Iris pigment epithelial cell (primary cell): ENCODE measurements at regions not wholly inside any gene's neighbourhood (a gene's known extent, or its start where the extent isn't known, plus 50 kb on each side); places are given as distances from the start of the nearest gene placed in this dataset.
"Not testable (repeated sequence)": the region's sequence is repeated elsewhere in the genome, so short reads cannot be mapped to it uniquely, and the experiment has no call there.

ENCODE experiments used
- DNase-seq: peaks from one replicate; pipeline ENCODE4 v3.0.0-alpha.2; 2011; ENCODE audit warnings: low read depth

DNA sequence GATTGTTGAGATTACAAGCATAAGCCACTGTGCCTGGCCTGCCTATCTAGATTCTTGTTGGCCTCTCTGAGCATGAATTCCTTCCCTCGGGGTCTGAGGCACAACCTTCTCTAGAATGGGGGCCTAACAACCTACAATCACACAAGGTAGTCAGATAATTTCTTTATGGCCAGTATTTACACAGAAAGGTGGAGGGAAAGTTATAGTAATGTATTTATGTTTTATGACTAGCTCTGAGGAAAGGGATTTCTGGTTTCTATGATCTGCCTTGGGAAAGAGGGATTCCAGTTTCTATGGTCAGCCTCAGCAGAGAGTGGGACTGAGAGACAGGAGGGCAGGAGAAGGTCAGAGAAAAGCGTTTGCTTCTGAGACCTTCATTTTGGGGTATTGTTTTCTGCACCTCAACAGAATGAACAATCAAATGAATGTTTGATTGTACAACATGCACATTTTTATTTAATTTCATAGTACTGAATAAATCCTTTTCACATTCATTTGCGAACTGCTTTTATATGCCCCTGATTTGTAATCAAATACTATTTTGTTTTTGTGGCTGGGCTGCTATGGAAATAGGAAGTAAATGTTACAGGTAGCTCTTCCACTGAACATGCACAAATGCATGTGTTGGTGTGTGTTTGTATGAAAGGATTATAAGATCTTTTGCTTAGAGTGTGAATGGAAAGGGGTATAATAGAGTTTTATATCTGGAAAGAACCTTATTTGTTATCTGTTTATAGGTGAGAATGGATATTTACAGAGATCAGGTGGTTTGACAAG, 499.7 kb upstream of the RGS6 start:
- DNase-seq = no peak

DNA sequence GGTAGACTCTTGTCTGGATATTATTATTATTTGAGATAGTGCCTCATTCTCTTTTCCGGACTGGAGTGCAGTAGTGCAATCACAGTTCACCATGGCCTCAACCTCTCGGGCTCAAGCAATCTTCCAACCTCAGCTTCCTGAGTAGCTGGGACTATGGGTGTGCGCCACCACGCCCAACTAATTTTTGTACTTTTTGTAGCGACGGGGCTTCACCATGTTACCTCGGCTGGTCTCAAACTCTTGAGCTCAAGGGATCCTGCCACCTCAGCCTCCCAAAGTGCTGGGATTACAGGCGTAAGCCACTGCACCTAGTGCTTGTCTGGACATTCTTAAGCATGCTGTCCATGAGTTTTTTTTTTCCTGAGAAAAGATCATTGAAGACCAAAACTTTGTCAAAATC, 498.9 kb upstream of the RGS6 start:
- no peak for DNase-seq

DNA sequence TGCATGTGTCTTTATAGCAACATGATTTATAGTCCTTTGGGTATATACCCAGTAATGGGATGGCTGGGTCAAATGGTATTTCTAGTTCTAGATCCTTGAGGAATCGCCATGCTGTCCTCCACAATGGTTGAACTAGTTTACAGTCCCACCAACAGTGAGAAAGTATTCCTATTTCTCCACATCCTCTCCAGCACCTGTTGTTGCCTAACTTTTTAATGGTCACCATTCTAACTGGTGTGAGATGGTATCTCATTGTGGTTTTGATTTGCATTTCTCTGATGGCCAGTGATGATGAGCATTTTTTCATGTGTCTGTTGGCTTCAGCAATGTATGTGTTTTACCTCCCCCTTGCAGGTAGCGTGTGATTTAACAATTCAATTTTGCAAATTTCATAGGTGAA, 496.6 kb upstream of the RGS6 start:
- DNase-seq = not testable (repeated sequence)

DNA sequence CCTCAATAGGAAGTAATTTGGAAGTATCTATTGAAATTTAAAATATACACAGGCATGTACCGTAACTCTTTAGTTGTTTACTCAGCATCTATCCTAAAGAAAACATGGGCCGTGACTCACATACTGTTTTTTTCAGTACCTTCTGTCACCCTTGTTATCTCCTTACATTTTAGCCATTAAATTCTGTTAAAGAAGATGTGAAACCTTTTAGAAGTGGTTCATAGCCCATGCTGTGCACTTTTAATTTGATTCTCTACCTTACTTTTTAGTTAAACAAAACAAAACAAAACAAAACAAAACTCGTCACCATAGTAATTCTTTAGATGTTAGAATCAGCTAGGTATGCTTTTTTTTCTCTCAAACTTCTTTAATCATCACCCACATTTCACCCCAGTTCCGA, 494.4 kb upstream of the RGS6 start:
- peak; percentile 36 for DNase-seq

DNA sequence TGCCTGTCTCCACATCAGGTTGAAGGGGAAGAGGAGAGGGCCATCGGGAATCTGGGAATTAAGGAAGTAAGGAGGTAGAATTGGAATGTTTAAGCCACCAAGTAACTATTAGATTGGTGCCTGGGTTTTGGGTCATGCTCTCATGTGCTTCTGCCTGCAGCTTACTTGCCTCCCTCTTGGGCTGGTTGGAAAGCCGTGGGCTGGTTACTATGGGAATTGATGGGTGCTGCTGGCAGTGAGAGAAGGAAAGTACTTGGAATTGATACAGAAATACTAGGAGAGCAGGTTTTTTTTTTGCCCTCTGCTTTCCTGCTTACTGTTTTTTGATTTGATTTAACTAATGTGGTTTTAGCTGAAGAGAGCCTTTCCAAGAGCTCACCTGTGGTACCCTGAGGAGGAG, 493.5 kb upstream of the RGS6 start:
- no peak for DNase-seq

DNA sequence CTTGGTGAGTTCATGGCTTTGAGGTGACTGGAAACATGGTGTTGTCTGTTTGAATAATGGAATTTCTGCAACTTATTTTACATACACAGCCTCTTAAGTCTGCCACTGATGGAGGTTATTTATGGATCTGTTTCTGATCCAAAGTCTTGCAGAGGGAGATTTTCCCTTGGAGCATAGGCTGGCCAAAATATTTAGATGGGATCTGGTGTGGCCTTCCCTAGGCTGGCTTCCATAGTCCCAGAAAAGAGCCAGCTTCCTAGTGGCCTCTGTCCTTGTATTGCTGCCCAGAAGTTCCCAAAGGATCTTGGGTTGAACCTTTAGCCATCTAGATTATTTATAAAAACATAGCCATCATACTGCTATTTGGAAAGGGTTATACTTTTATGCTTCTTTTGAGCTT, 491.1 kb upstream of the RGS6 start:
- DNase-seq = no peak

DNA sequence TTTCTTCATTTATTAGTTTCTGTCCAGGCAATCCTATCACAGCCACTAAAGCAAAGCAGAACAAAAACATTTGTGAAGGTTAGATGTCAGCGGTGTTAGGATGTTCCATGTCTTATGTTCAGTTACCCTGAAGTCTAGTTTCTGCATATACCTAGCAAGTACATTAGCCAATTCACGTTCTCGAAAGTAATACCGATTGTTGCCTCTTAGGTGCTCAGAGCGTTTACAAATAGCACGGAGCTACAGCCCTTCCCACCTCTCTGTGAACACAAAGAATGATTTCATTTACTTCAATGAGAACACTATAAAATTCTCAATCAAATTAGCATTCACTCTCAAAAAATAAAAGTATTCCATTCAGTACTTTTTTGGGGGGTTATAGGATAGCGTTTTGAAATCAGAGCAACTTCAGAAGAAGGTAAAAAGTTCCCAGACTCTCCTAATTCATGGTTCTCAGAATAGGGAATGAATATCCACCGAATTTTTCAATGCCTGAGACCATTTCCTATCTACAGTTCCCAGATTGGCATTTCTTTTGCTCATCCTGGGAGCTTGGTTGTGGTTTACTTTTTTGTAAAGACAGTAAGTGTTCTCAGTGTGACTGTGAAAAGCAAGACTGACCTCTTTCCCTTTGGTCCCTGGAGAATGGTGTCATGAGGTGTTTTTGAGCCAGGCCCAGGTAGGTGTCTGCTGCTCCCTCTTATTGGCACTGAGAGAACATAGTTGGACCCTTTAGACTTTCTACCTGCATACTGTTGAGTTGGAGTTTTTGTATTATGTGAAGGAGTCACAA, 488.0 kb upstream of the RGS6 start:
- no peak for DNase-seq

DNA sequence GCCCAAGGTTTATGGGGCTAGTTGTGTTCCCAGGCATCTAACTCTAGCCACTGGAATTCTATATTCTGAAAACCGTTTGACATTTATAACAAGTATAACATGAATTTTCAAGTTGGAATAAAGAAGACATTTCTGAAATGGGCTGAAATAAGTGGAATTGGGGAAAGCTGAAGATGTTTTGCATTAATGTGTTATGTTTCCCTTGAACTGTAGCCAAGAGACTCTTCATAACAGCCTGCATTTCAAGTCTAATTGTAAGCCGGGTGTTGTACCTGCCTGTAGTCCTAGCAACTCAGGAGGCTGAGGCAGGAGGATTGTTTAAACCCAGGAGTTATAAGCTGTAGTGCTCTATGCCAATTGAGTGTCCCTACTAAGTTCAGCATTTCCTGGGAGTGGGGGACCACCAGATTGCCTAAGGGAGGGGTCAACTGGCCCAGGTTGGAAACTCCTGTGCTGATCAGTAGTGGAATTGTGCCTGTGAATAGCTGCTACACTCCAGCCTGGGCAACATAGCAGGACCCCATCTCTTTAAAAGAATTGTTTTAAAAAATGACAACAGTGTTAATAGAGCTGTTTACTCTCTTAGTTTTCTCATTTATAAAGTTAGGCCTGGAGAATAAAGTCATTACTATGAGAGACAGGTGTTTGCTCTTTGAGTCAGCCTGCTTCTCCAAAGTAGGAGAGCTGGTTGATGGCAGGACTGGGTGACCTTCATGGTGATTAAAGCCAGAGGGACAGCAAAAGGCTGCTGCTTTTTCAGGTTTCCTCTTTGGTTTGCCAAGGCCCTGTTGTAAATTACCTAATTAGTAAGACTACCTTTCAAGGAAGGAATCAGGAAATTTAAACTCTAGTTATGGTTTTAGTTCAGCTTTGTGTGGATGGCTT, 483.6 kb upstream of the RGS6 start:
- no peak for DNase-seq

DNA sequence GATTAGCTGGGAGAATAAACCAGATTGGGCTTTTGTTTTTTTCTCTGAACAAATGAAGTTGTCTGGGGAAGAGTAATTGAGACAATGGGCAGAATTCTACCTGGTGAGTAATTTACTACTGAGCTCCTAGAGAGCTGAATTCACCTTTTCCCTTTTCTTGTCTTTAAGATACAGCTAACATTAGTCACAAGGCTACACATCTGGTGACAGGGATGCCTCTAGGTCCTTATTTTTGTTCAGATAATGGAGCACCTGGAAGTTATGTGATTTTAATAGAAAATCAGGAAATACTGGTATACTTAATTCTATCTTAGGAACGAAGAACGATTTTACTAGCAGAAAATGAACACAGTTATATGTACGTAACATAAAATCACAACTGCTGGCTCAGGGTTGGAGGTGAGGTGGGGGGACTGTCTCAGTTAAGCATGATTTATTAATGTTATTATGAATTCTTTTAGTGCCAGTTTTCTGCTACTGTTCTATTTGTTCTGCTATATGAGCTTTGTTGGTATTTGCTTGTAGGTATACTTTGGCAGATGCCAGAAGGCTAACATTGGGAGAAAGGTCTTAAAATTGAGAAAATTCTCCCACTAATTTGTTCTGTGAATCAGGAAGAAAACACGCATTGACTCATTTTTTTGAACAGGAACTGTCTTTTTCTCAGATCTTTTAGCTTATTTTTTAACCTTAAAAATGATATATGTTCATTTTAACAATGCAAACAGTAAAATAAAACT, 482.7 kb upstream of the RGS6 start:
- no peak for DNase-seq

DNA sequence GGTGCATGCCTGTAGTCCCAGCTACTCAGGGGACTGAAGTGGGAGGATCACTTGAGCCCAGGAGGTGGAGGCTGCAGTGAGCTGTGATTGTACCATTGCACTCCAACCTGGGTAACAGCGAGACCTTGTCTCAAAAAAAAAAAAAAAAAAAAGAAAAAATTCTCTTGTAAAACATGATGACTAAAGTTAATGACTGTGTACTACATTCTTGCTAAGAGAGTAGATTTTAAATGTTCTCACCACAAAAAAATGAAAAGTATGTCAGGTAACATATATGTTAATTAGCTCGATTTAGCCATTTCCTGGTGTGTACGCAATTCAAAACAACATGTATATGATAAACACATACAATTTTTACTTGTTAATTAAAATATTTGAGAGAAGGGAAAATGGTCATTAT, 480.7 kb upstream of the RGS6 start:
- no peak for DNase-seq

DNA sequence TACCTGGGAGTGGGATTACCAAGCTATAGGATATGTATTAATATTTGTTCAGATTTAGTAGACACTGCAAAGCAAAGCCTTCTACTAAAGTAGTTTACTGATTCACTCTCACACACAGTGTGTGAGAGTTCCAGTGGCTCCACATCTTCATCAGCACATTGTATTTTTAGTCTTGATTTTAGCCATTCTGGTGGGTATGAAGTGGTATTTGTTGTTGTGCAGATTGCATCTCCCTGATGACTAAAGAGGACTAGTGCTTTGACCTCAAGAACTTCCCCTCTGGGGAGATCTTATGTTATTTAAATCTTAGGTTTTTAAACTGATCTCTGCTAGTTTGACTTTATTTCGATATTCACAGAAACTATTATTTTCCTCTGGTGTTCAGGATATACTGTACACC, 479.7 kb upstream of the RGS6 start:
- DNase-seq = peak; percentile 31

DNA sequence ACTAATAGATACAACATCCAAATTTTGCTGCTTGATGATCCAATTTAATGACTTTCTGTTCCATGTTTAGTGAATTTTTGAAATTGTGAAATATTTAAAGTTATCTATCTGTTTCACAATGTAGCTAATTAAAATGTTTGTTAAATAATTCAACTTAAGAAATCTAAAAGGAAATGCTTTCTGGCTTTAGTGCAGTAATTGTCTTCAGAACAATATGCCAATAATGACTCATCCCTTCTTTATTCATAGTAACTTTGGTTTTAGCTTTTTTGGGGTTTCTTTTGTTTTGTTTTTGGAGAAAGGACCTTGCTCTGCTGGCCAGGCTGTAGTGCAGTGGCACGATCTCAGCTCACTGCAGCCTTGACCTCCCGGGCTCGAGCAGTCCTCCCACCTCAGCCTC, 479.2 kb upstream of the RGS6 start:
- no peak for DNase-seq

DNA sequence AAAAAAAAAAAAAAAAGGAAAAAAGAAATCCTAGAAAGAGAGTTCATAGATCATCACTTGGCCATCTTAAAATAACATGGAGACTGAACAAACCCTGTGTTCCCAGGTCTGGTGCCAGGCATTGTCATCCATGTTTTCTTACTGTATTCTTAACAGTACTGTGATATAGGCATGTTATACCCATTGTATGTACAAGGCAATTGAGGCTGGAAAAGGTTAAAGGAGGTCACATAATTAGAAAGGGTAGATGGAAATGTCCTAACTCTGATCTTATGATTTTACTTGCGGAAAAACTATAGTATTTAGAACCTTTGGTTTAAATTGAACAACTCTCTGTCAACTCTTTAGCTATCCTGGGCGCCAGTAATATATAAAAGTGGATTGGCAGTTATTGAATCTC, 478.2 kb upstream of the RGS6 start:
- no peak for DNase-seq

DNA sequence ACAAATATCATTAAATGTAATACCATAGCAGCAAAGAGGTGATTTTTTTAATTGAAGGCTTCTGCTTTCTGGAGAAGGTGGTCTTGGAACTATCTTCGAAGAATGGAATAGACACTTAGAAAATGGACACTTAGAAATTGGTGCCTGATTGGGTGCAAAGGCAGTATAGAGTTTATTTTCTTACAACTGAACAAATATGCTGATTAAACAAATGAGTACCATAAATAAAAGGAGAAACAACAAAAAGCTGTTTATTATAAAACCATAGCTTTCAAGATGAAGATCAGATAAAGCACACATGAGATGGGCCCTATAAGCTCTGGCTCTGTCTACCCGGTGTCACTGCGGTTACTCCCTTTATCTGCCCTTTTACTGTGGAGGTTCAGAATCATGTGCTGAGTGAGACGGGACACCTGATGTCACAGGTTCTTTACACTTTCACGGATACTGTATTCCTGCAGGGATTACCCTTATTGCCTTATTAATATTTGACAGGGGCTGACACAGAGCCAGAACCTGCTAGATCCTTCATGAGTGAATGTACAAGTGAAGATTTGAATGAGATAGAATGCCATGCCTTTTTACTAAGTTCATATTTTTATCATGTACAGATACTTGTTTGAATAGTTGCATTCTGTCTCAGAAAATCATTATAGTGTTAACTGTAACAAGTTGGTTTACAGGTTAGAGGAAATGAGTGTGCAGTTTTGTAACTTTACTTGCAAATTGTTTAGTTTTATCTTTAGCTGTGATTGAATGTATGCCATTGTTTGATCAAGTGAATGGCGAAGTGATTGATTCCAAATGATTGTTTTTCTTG, 477.5 kb upstream of the RGS6 start:
- DNase-seq = no peak

DNA sequence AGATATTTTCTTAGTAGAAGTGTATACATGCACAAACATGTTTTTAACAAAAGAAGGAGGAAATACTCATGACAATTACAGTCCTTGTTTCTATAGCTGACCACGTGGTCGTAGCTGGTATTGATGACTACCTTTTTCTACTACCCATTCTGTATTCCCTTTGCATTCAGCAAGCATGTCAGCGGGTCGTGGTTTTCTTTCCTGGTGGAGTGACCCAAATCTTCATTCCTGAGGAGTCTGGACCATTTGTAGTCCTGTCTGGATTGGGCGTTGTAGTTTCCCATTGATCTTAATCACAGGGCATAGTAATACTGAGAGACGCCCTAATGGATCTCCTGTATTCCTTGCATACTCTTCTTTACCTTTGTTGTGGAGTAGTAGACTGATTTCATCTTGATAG, 472.1 kb upstream of the RGS6 start:
- no peak for DNase-seq

DNA sequence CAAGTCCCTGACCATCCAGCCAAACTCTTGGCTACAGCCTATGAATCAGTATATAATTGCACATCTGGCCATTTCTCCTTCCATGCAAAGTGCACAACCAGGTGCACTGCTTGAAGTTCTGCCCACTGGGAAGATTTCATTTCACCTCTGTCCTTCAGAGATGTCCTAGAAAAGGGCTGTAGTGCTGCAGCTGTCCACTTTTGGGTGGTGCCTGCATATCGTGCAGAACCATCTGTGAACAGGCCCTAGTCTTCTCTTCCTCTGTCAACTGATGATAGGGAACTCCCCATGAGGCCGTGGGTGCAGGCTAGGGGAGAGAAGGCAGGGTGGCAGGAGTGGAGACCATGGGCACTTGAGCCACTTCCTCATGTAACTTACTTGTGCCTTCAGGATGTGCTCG, 470.6 kb upstream of the RGS6 start:
- not testable (repeated sequence) for DNase-seq

DNA sequence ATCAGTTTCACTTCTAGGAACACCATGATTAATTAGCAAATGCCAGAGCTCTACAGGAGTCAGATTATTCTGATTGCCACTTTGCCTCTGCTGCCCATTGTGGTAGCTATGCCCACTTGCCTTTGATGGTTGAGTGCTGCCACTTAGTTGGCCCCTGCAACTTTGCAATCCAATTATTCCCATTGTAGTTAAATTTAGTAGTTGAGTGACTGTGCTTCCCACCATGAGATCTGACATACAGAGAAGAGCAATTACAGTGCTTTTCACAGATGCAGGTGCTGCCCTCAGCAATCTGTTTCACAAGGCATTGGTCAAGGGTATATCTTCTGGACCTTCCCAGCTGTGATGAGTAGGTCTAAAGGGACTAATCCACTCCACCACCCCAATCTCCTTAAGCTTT, 468.4 kb upstream of the RGS6 start:
- no peak for DNase-seq

DNA sequence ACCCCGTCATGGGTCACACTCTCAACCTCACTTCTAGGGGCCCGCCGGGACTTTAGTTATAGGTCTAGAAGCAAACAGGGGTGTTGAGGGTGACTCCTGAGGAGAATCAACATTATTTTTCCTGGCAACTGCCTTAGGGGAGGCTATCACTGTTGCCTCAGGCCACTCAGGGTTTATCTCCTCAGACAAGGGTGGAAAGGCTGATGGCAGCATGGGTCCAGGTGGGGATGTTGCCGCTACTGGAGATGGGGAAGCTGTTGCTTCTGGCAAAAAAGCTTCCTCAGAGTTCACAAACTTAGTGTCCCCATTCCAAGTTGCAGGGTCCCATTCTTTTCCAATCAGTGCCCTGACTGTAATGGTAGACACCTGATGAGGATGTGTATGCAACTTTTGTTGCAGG, 467.4 kb upstream of the RGS6 start:
- DNase-seq = no peak

DNA sequence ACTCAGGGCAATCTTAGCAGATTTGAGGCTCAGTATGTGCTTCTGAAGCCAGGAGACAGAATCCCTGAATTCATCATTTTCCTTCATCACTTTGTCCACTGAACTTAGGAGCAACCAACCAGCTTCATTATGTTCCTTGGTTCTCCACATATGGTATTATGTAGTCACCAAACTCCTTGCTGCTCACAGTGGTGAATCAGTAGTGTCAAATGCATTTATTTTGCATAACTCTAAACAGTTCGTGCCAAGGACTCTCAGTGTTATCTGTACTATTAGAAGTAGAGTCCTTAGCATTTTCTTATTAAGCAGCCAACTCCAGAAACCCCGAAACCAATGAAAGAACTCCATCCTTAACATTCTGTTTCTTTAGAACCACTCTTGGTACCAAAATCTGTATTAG, 466.9 kb upstream of the RGS6 start:
- DNase-seq = peak; percentile 54

DNA sequence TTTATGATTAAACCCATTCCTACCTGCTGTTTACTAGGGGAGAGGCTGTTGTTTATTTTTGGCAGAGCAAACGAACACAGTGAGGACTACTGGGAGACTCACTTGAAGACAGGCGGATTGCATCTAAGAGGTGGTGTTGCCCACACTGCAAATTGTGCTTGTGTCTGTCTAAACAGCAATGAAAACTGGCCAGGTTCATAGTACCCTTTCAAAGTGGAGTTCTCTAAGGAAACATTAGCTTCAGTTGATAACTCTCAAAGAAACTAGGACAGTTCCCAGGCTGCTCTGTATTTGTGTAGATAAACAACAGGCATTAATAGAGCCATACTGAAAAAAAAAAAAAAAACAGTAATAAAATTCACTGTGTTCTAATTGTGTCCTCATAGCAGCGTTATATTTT, 466.0 kb upstream of the RGS6 start:
- no peak for DNase-seq

DNA sequence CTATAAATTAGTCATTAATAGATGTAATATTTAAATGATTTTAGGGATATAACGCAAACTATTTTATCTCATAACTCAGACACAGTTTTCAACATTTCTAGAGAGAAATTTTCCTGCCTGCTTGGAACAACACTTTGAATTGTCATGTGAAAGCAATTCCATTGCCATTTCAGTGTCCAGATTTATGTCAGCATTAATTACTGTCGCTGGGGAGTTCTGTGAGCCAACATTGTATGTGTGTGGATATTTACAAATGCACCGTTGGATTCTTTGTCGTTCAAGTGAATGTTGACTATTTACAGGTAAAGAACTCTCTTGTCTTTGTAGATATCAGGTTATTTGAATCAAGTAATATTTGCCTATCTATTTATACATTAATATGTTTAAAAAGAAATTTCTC, 465.3 kb upstream of the RGS6 start:
- no peak for DNase-seq
